EL (cell line): ENCODE measurements at regions not wholly inside any gene's neighbourhood (a gene's known extent, or its start where the extent isn't known, plus 50 kb on each side); places are given as distances from the start of the nearest gene placed in this dataset.

Experiments
- DNase-seq: peaks from one replicate; pipeline ENCODE4 v3.0.0-alpha.2; 2016

GRCh38 chr16:73804456-73804855 is 492.2 kb upstream of the PSMD7 start:
- no peak for DNase-seq

- no peak for DNase-seq
These were observed 498.1 kb upstream of the PSMD7 start for GRCh38 chr16:73798471-73798870.

- DNase-seq = no peak
These were observed 499.5 kb upstream of the PSMD7 start for GRCh38 chr16:73797115-73797514.

- DNase-seq = no peak
These were observed 500.4 kb upstream of the PSMD7 start for GRCh38 chr16:73796241-73796640.

GRCh38 chr16:73794994-73795393 is 501.6 kb upstream of the PSMD7 start:
- no peak for DNase-seq

DNA sequence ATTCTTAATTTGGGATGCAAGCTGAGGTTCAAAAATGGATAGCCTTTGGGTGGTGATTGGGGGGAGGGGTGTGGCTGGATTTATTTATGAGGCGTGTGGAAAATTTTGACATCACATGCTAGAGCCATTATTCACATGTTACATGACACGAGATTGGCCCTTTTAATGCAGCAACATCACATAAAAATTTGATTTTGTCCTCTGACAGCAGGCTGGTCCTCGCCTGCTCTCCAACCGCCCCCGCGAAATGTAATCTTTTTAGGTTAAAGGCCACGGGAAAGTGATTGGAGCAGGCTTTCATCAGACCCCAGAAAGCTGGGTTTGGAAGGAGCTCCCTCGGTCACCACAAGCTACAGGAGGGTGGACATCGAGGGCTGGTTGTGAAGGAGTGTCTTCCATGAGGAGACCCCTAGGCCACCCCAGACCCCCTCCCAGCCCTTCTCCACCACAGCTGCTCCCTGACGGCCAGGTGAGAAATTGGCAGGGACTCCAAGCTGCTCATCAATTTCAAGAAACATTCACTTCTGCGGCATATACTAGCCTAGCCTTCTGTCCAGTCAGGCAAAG is 502.7 kb upstream of the PSMD7 start:
- no peak for DNase-seq

- no peak for DNase-seq
These were observed 503.4 kb upstream of the PSMD7 start for GRCh38 chr16:73793260-73793659.

- no peak for DNase-seq
These were observed 504.2 kb upstream of the PSMD7 start for GRCh38 chr16:73792199-73793020.

DNA sequence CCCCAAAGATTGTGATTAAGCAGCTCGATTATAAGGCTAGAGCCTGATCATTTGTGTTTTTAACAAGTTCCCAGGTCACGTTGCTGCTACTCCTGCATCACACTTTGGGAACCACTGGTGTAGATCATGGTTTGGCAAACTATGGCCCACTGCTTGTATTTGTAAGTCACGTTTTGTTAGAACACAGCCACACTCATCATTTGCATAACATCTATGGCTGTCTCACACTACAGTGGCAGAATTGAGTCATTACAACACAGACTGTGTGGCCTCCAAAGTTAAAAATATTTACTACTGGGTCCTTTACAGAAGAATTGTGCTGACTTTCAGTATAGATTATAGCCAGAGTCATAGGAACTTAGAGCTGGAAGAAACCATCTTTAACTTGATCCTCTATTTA is 515.3 kb upstream of the PSMD7 start:
- DNase-seq = no peak

- no peak for DNase-seq
These were observed 517.7 kb upstream of the PSMD7 start for GRCh38 chr16:73778887-73779286.

- no peak for DNase-seq
These were observed 520.7 kb upstream of the PSMD7 start for GRCh38 chr16:73775841-73776388.

- DNase-seq = no peak
These were observed 525.2 kb upstream of the PSMD7 start for GRCh38 chr16:73771196-73772064.

DNA sequence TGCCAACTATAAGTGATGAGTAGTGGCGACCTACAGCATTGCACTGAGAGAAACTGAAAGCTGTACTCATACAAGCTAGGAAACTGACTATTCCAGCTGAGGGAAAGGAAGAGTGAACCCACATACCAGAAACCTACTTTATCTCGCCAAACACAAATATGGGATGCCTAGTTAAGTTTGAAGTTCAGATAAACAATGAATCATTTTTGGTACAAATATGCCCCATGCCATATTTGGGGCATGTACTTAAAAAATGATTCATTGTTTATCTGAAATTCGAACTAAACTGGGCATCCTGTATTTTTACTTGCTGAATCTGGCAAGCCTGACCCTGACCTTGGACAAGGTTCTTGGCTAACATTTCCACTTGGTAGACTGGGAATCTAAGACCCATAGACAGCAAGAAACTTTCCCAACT is 527.8 kb upstream of the PSMD7 start:
- DNase-seq = no peak

DNA sequence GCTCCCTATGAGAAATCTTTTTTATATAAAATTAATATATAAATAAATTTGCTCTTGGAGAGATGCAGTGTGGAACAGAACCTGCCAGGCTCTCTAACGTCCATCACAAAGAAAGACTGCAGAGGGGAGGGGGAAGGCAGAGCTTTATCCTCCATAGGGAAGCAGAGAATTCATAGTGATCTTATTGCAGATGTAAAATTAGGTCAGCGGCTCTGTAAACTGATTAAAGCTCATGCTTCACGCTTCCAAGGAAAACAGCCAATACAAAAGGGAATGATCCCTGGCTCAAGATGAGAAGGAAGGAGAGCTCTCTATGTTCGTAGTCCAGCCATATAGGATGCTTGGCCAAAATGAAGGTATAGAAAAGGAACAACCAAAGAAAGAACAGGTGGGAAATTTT is 532.3 kb upstream of the PSMD7 start:
- no peak for DNase-seq

GRCh38 chr16:73756289-73757178 is 540.1 kb upstream of the PSMD7 start:
- no peak for DNase-seq

GRCh38 chr16:73753931-73754330 is 542.7 kb upstream of the PSMD7 start:
- no peak for DNase-seq

- DNase-seq = no peak
These were observed 546.0 kb upstream of the PSMD7 start for GRCh38 chr16:73750639-73751038.

DNA sequence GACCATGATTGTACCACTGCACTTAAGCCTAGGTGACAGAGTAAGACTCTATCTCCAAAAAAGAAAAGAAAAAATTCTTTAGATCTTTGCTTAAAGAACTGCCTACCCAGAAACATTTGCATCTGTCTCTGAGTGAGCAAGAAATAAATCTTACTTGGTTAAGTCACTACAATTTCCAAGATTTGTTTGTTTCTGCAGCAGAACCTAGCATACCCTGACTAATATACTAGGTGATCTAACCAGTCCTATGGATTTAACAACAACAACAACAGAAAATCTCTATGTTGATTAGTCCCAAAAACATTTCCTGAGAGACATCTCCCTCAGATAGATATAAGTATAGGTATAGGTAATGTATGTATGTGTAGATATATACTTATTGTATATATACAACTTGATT is 549.3 kb upstream of the PSMD7 start:
- DNase-seq = no peak

DNA sequence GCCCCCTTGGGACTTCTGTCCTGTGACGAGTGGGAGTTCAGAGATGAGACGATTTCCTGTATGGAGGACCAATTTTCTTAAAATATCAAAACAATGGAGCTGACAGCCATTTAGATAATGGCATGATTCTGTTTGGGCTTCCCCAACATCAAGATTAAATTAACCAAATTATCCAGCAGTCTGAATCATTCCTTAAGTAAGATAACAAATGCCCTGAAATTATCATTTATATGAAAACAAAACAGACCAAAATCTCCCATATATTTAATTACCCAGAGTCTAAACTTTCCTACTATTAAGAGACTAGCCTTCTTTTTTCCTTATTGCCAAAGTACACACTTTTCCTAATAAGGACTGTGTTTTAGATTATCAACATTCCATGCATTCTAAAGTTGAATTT is 550.1 kb upstream of the PSMD7 start:
- no peak for DNase-seq

GRCh38 chr16:73743665-73744496 is 552.7 kb upstream of the PSMD7 start:
- DNase-seq = no peak

- DNase-seq = no peak
These were observed 557.4 kb upstream of the PSMD7 start for GRCh38 chr16:73739049-73739769.
